Right atrium auricular region (tissue), 2 donors: ENCODE measurements at regions not wholly inside any gene's neighbourhood (a gene's known extent, or its start where the extent isn't known, plus 50 kb on each side); places are given as distances from the start of the nearest gene placed in this dataset.

ENCODE experiments used
- DNase-seq: peaks from one replicate; pipeline ENCODE4 v3.0.0-alpha.2; 2019; ENCODE audit warnings: low spot score
- H3K27ac ChIP-seq, 2 donors: fragments of 200-600 bp; sonication (generic); 1 replicate in 1 of 2; 2 replicates in 1 of 2; pipeline ENCODE4 v1.5.1; 2016 to 2019
- H3K27me3 ChIP-seq, 2 donors: fragments of 200-600 bp; sonication (generic); one replicate each; pipeline versions ENCODE4 v1.5.1 to v1.6.0; 2017 to 2019
- H3K36me3 ChIP-seq: fragments of 200-600 bp; sonication (generic); one replicate; pipeline ENCODE4 v1.5.1; 2016
- H3K4me1 ChIP-seq, 2 donors: fragments of 200-600 bp; sonication (generic); one replicate each; pipeline versions ENCODE4 v1.5.1 to v1.6.0; 2017 to 2019
- H3K4me3 ChIP-seq, 2 donors: fragments of 200-600 bp; sonication (generic); 1 replicate in 1 of 2; 2 replicates in 1 of 2; pipeline ENCODE4 v1.5.1; 2017 to 2019; ENCODE audit warnings: mild to moderate bottlenecking in 1 of 2, moderate library complexity in 1 of 2
- H3K9me3 ChIP-seq, 2 donors: fragments of 200-600 bp; sonication (generic); one replicate each; pipeline ENCODE4 v1.5.1; 2019
- CTCF ChIP-seq, 2 donors: fragments of 200-600 bp; sonication (generic); IDR thresholded peaks; one replicate each; pipeline ENCODE4 v1.5.1; 2019; ENCODE audit warnings: antibody characterized with exemption in 2 of 2

- Histone ChIP-seq H3K27me3 (no peaks in the 10 kb centered on the region), H3K36me3 (no peaks in the 10 kb centered on the region), H3K4me1 (no peaks in the 10 kb centered on the region), H3K27ac (no peak overlapping the region), H3K9me3 (no peaks in the 10 kb centered on the region), H3K4me3 (no peak overlapping the region)
- DNase-seq = no peak
- TF ChIP-seq CTCF (IDR thresholded peaks at IDR 0.05) = no peak
Measured at GRCh38 chr13:50238922-50239321, 223.7 kb downstream of the KCNRG start.

DNA sequence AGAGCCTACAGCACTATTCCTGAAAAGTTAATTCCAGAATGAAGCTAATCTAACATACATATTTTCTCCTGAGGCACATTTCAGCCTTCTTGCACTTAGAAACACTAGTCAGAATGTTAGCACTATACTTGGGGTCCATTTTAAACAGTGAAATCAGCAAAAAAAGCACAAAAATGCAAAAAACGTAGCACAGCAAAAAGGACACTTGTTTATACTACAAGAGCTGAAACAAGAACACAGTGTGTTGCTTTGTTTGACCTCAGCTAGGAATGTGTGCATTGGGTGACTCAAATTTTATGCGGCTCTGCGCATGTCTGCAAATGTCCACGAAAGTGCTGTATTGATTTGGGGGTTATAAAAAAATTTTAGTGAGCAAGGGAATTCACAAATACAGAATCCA is 226.2 kb downstream of the KCNRG start:
- no peak for DNase-seq
- Histone ChIP-seq H3K27ac (no peak overlapping the region), H3K9me3 (no peaks in the 10 kb centered on the region), H3K4me3 (no peak overlapping the region), H3K27me3 (no peaks in the 10 kb centered on the region), H3K4me1 (no peaks in the 10 kb centered on the region), H3K36me3 (no peaks in the 10 kb centered on the region)
- TF ChIP-seq CTCF (IDR thresholded peaks at IDR 0.05) = no peak

GRCh38 chr13:50243931-50244330 is 228.7 kb downstream of the KCNRG start:
- Histone ChIP-seq H3K4me3 (no peak overlapping the region), H3K27me3 (no peaks in the 10 kb centered on the region), H3K27ac (no peak overlapping the region), H3K4me1 (no peaks in the 10 kb centered on the region), H3K9me3 (no peaks in the 10 kb centered on the region), H3K36me3 (no peaks in the 10 kb centered on the region)
- no peak for DNase-seq
- TF ChIP-seq CTCF (IDR thresholded peaks at IDR 0.05) = no peak

GRCh38 chr13:50244355-50244712 is 229.1 kb downstream of the KCNRG start:
- no peaks in the 10 kb centered on the region for H3K36me3 ChIP-seq
- DNase-seq = no peak
- no peak for TF ChIP-seq CTCF (IDR thresholded peaks at IDR 0.05)
- no peaks in the 10 kb centered on the region for H3K4me1 ChIP-seq
- no peak overlapping the region for H3K4me3 ChIP-seq
- no peaks in the 10 kb centered on the region for H3K9me3 ChIP-seq
- no peaks in the 10 kb centered on the region for H3K27me3 ChIP-seq
- H3K27ac ChIP-seq = no peak overlapping the region

DNA sequence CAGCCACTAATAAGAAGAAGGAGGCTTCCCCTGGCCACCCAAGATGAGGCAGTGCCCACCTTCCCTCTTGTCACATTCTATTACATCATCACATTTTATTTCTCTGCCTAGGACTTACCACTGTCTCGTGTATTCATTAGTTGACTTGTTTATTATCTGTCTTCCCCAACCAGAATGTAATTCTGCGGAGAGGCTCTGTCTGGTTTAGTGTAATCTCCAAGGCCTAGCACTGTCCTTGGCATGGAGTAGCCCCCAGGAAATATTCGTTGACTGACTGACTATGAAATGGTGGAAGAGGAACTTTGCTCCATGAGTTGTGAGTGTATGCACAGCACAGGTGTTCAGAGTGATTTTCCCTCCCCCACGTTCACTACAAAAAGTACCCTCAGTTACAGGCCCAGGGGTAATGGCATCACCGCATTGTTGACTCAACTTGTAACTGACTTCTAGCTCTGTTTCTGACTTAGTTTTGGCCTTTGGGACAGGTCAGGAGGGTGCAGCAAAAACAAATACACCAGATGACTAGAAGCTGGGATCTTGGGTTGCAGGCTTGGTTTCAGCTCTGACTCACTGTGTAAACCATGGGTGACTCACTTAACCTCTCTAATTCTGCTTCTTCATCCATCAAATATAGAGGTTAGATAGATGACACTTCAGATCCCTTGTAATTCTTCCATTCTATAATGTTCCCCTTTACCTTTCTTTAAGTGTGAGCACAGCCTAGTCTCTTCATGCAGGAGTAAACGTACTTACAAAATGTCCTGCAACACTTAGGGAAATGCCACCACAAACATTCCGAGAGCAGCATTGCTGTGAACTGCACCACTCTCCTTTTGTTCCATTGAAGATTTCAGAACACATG is 229.7 kb downstream of the KCNRG start:
- Histone ChIP-seq H3K27ac (no peak overlapping the region), H3K9me3 (no peaks in the 10 kb centered on the region), H3K4me3 (no peak overlapping the region), H3K36me3 (no peaks in the 10 kb centered on the region), H3K27me3 (no peaks in the 10 kb centered on the region), H3K4me1 (no peaks in the 10 kb centered on the region)
- TF ChIP-seq CTCF (IDR thresholded peaks at IDR 0.05) = no peak
- no peak for DNase-seq

- TF ChIP-seq CTCF (IDR thresholded peaks at IDR 0.05) = no peak
- H3K27ac ChIP-seq = no peak overlapping the region
Measured at GRCh38 chr13:50247223-50247622, 232.0 kb downstream of the KCNRG start.

More at GRCh38 chr13:50247223-50247622, 232.0 kb downstream of the KCNRG start:
- no peaks in the 10 kb centered on the region for H3K4me1 ChIP-seq
- H3K36me3 ChIP-seq = no peaks in the 10 kb centered on the region
- no peak for DNase-seq
- no peaks in the 10 kb centered on the region for H3K27me3 ChIP-seq
- H3K9me3 ChIP-seq = no peaks in the 10 kb centered on the region
- no peak overlapping the region for H3K4me3 ChIP-seq
